Common myeloid progenitor, CD34-positive (primary cell): ENCODE measurements at regions not wholly inside any gene's neighbourhood (a gene's known extent, or its start where the extent isn't known, plus 50 kb on each side); places are given as distances from the start of the nearest gene placed in this dataset.

Experiments used
- CTCF ChIA-PET: fragments of 350-600 bp; sonication (Branson Sonifier 250); formaldehyde crosslinking; loops from one replicate; lab custom pipeline; 2021; ENCODE audit warnings: antibody characterized with exemption; lab: Charles Lee
- POLR2A ChIA-PET: fragments of 350-600 bp; sonication (Branson Sonifier 250); formaldehyde crosslinking; loops from one replicate; lab custom pipeline; 2021; ENCODE audit warnings: antibody characterized with exemption; lab: Charles Lee
- DNase-seq, 3 donors: peaks; one replicate each; pipeline versions ENCODE4 v3.0.0 to v3.0.0-alpha.2; 2013
- H3K27ac ChIP-seq, 2 experiments: 1 replicate in 1 of 2; 2 replicates in 1 of 2; pipeline ENCODE4 v1.7.0; 2013; ENCODE audit warnings: inconsistent platforms in 2 of 2, low read length in 2 of 2, mild to moderate bottlenecking in 2 of 2, low read depth in 1 of 2, moderate library complexity in 1 of 2; ENCODE audit not compliant: severe bottlenecking in 2 of 2, insufficient read depth in 1 of 2, poor library complexity in 1 of 2
- H3K27me3 ChIP-seq, 5 experiments: replicated peaks in 2 of 5; 1 replicate in 3 of 5; 2 replicates in 2 of 5; pipeline versions ENCODE4 v1.6.1 to v1.7.0; 2013; ENCODE audit warnings: low read length in 4 of 5, mild to moderate bottlenecking in 2 of 5, moderate library complexity in 2 of 5, inconsistent platforms in 1 of 5; ENCODE audit not compliant: insufficient read depth in 5 of 5, control insufficient read depth in 4 of 5
- H3K36me3 ChIP-seq, 4 experiments: 1 replicate in 2 of 4; 2 replicates in 2 of 4; pipeline versions ENCODE4 v1.6.1 to v1.7.0; 2013; ENCODE audit warnings: low read length in 3 of 4, control low read depth in 1 of 4, mild to moderate bottlenecking in 1 of 4; ENCODE audit not compliant: control insufficient read depth in 4 of 4, insufficient read depth in 4 of 4
- H3K4me1 ChIP-seq, 4 experiments: 1 replicate in 3 of 4; 2 replicates in 1 of 4; pipeline versions ENCODE4 v1.6.1 to v1.7.1; 2013; ENCODE audit warnings: low read length in 3 of 4, mild to moderate bottlenecking in 3 of 4, control low read depth in 1 of 4, inconsistent platforms in 1 of 4, moderate library complexity in 1 of 4; ENCODE audit not compliant: control insufficient read depth in 4 of 4, insufficient read depth in 4 of 4; ENCODE audit errors: control extremely low read depth in 1 of 4
- H3K4me3 ChIP-seq, 7 experiments: 1 replicate in 4 of 7; 2 replicates in 3 of 7; pipeline versions ENCODE4 v1.5.1 to v1.7.0; 2013; ENCODE audit warnings: mild to moderate bottlenecking in 7 of 7, low read length in 6 of 7, moderate library complexity in 6 of 7, inconsistent platforms in 2 of 7, low read depth in 2 of 7, control low read depth in 1 of 7; ENCODE audit not compliant: insufficient read depth in 4 of 7, control insufficient read depth in 1 of 7; ENCODE audit errors: extremely low read depth in 1 of 7
- H3K9me3 ChIP-seq, 5 experiments: 1 replicate in 4 of 5; 2 replicates in 1 of 5; pipeline versions ENCODE4 v1.6.1 to v1.7.1; 2013; ENCODE audit warnings: low read length in 4 of 5, mild to moderate bottlenecking in 2 of 5, inconsistent platforms in 1 of 5, low read depth in 1 of 5, moderate library complexity in 1 of 5; ENCODE audit not compliant: control insufficient read depth in 4 of 5, insufficient read depth in 2 of 5; ENCODE audit errors: control extremely low read depth in 1 of 5
- WGBS: methylation state at CpG from one replicate; pipeline ENCODE4 v1.1.5; 2013; ENCODE audit not compliant: insufficient coverage; 5-methylcytosine and 5-hydroxymethylcytosine counted together

- Histone ChIP-seq H3K36me3 (no peaks in the 10 kb centered on the region), H3K27ac (no peak overlapping the region), H3K27me3 (no peaks in the 10 kb centered on the region), H3K4me1 (peaks cover 0 to 4% (median 1%) of the 10 kb centered on the region in 4 experiments), H3K9me3 (no peaks in the 10 kb centered on the region), H3K4me3 (no peak overlapping the region)
- WGBS = 83% methylated on average over 3 of the region's 4 CpGs
- CTCF ChIA-PET = interaction anchor here (1.1 kb wide), 1 partner anchor 10 kb away, joined by 3 read pairs; no protein-coding TSS in a partner anchor
- no peak for DNase-seq
- POLR2A ChIA-PET = no interaction called here
Observed at GRCh38 chr10:79012567-79012966, 56.2 kb upstream of the ZMIZ1 start.

DNA sequence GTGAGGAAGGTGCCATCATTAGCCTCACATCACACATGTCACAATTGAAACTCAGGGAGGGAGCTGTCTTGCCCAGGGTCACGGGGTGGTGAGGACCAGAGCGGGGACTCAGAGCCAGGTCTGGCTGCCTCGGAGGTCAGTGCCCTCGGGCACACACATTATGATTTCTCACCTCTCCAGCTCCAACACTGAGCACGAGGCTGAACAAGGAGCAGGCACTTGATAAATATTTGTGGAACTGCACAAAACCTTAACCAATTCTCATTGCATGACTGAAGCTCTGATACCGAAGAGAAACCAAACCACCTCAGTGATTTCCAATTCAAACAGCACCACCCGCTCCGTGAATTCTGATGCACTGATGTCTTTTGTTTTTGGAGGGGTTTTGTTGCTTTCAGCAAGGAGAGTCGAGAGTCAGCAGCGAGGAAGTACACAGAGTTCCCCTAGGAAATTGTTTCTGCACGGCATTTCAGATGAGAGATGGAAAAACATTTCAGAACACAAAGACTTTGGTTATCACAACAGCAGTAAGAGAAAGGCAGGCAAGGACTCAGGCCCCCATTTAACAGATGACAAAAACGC lies 55.3 kb upstream of the ZMIZ1 start:
- H3K9me3 ChIP-seq = peaks cover 0 to 5% (median 0%) of the 10 kb centered on the region in 5 experiments
- H3K27me3 ChIP-seq = no peaks in the 10 kb centered on the region
- H3K4me3 ChIP-seq = no peak overlapping the region
- H3K36me3 ChIP-seq = no peaks in the 10 kb centered on the region
- WGBS = 98% methylated on average over 6 of the region's 12 CpGs
- H3K4me1 ChIP-seq = no peaks in the 10 kb centered on the region
- ChIA-PET CTCF (interaction anchor here (0.6 to 1.1 kb wide), 2 partner anchors 8 to 11 kb away, joined by 3 read pairs; no protein-coding TSS in a partner anchor), POLR2A (no interaction called here)
- H3K27ac ChIP-seq = no peak overlapping the region
- no peak for DNase-seq

GRCh38 chr10:79014796-79015195 lies 54.0 kb upstream of the ZMIZ1 start:
- H3K27ac ChIP-seq = no peak overlapping the region
- ChIA-PET CTCF (interaction anchor here (1.2 to 1.7 kb wide), 2 partner anchors 10 to 24 kb away, joined by 4 to 7 read pairs; no protein-coding TSS in a partner anchor), POLR2A (no interaction called here)
- WGBS = 90% methylated on average over 1 of the region's 1 CpG
- no peak for DNase-seq
- no peak overlapping the region for H3K4me3 ChIP-seq
- no peaks in the 10 kb centered on the region for H3K36me3 ChIP-seq
- no peaks in the 10 kb centered on the region for H3K4me1 ChIP-seq
- no peaks in the 10 kb centered on the region for H3K27me3 ChIP-seq
- H3K9me3 ChIP-seq = peaks cover 0 to 5% (median 0%) of the 10 kb centered on the region in 5 experiments

- peaks cover 0 to 5% (median 0%) of the 10 kb centered on the region in 5 experiments for H3K9me3 ChIP-seq
- H3K27me3 ChIP-seq = no peaks in the 10 kb centered on the region
- no peak overlapping the region for H3K4me3 ChIP-seq
- 93% methylated on average over 3 of the region's 4 CpGs for WGBS
- H3K36me3 ChIP-seq = no peaks in the 10 kb centered on the region
- H3K27ac ChIP-seq = no peak overlapping the region
- DNase-seq = no peak
- CTCF ChIA-PET = no interaction called here
- POLR2A ChIA-PET = no interaction called here
- no peaks in the 10 kb centered on the region for H3K4me1 ChIP-seq
Observed at GRCh38 chr10:79017882-79018520, 50.8 kb upstream of the ZMIZ1 start.

GRCh38 chr10:79018521-79019011 lies 50.2 kb upstream of the ZMIZ1 start:
- H3K9me3 ChIP-seq = peaks cover 0 to 5% (median 0%) of the 10 kb centered on the region in 5 experiments
- no peaks in the 10 kb centered on the region for H3K27me3 ChIP-seq
- 100% methylated on average over 3 of the region's 5 CpGs for WGBS
- H3K4me3 ChIP-seq = no peak overlapping the region
- no peaks in the 10 kb centered on the region for H3K36me3 ChIP-seq
- CTCF ChIA-PET = no interaction called here
- H3K27ac ChIP-seq = no peak overlapping the region
- no peak for DNase-seq
- POLR2A ChIA-PET = no interaction called here
- no peaks in the 10 kb centered on the region for H3K4me1 ChIP-seq
